ENCODE measurements at regions not wholly inside any gene's neighbourhood (a gene's known extent, or its start where the extent isn't known, plus 50 kb on each side); places are given as distances from the start of the nearest gene placed in this dataset.

DNA sequence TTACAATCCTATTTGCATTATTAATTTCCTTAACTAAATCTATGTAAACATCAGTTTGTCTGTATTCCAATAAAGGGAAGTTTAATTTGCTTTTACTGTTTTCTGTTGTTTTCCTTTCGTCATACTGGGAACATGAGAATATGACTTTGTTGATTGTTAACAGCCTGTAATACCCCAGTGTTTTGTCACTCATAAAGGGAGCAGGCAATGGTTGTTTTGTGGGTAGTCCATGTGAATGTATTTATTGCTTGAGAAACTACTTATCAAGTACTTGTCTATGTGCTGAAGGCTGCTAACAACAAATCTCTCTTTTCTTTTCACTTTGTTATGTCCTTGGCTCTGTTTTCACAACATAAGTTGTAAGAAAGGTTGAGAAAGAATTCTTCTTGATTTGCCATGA, 1070.2 kb upstream of the ACO1 start:
- ChIA-PET POLR2A (no interaction called here), CTCF (no interaction called here)
- Histone ChIP-seq H3K36me3 (ENCODE audit: control insufficient read depth in 2 of 2, extremely low read depth in 1 of 2, insufficient read depth in 2 of 2, low read length in 2 of 2) (no peaks in the 10 kb centered on the region), H3K9me3 (replicated peaks; ENCODE audit: control insufficient read depth, insufficient read depth, low read length) (no peaks in the 10 kb centered on the region), H3K27ac (ENCODE audit: insufficient read depth, low read depth, low read length) (no peak overlapping the region), H2AFZ (ENCODE audit: low read depth, low read length) (peak overlapping the region; percentile 39), H3K4me2 (ENCODE audit: insufficient read depth, low read length) (no peak overlapping the region), H4K20me1 (replicated peaks; ENCODE audit: control insufficient read depth, extremely low read depth, insufficient read depth, low read length) (no peaks in the 10 kb centered on the region), H3K4me3 (replicated peaks in 1 of 3; ENCODE audit: insufficient read depth in 1 of 3, low read depth in 1 of 3, low read length in 3 of 3) (no peak overlapping the region), H3K79me2 (ENCODE audit: control insufficient read depth, insufficient read depth, low read length) (no peaks in the 10 kb centered on the region), H3K4me1 (ENCODE audit: control insufficient read depth, extremely low read depth, insufficient read depth, low read length) (peaks cover 3% of the 10 kb centered on the region), H3K9ac (replicated peaks; ENCODE audit: extremely low read depth, insufficient read depth, low read length) (no peak overlapping the region), H3K9me1 (replicated peaks; ENCODE audit: control insufficient read depth, extremely low read depth, insufficient read depth, low read length) (no peaks in the 10 kb centered on the region), H3K27me3 (ENCODE audit: control insufficient read depth in 2 of 2, insufficient read depth in 2 of 2, low read length in 2 of 2) (no peaks in the 10 kb centered on the region)
- dilution Hi-C loops (cut with MboI; ENCODE audit: extremely low pct_ligation_motif_present, low sequenced_read_pairs), result no loop called here
- FAIRE-seq (no peak), DNase-seq (ENCODE audit: low read depth, low spot score) (no peak)
- TF ChIP-seq FOS (IDR thresholded peaks at IDR 0.05; ENCODE audit: borderline replicate concordance, insufficient read depth, low read length) (no peak), POLR2AphosphoS5 (IDR thresholded peaks at IDR 0.05; ENCODE audit: insufficient read depth, low read depth, low read length) (no peak), JUN (IDR thresholded peaks at IDR 0.05; ENCODE audit: borderline replicate concordance, insufficient read depth, insufficient read length, low read depth) (no peak), POLR2A (IDR thresholded peaks at IDR 0.05; ENCODE audit: low read depth, low read length) (no peak), GATA2 (IDR thresholded peaks at IDR 0.05; ENCODE audit: insufficient read depth, insufficient read length, low read depth, low read length) (no peak), EZH2 (IDR thresholded peaks at IDR 0.05; ENCODE audit: borderline replicate concordance, low read depth, low read length, severe bottlenecking) (no peak), MYC (IDR thresholded peaks at IDR 0.05; ENCODE audit: low read depth, low read length) (no peak)
- TF ChIP-seq, protein P1, sequence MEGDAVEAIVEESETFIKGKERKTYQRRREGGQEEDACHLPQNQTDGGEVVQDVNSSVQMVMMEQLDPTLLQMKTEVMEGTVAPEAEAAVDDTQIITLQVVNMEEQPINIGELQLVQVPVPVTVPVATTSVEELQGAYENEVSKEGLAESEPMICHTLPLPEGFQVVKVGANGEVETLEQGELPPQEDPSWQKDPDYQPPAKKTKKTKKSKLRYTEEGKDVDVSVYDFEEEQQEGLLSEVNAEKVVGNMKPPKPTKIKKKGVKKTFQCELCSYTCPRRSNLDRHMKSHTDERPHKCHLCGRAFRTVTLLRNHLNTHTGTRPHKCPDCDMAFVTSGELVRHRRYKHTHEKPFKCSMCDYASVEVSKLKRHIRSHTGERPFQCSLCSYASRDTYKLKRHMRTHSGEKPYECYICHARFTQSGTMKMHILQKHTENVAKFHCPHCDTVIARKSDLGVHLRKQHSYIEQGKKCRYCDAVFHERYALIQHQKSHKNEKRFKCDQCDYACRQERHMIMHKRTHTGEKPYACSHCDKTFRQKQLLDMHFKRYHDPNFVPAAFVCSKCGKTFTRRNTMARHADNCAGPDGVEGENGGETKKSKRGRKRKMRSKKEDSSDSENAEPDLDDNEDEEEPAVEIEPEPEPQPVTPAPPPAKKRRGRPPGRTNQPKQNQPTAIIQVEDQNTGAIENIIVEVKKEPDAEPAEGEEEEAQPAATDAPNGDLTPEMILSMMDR (IDR thresholded peaks at IDR 0.05; ENCODE audit: extremely low read depth in 1 of 2, insufficient read depth in 1 of 2, low read depth in 1 of 2, low read length in 2 of 2), result no peak
- TF ChIP-seq, protein P2, sequence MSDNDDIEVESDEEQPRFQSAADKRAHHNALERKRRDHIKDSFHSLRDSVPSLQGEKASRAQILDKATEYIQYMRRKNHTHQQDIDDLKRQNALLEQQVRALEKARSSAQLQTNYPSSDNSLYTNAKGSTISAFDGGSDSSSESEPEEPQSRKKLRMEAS (IDR thresholded peaks at IDR 0.05; ENCODE audit: insufficient read depth, insufficient read length), result no peak
- BruUV-seq (replicated peaks), result no TSS peak
- intact Hi-C loops (cut with micrococcal nuclease), result loop anchor here (10.0 kb wide), 1 partner anchor 111 kb away; no protein-coding TSS in a partner anchor
